DND-41 (cell line): ENCODE measurements at regions not wholly inside any gene's neighbourhood (a gene's known extent, or its start where the extent isn't known, plus 50 kb on each side); places are given as distances from the start of the nearest gene placed in this dataset.
A peak's percentile ranks its signal among the peaks of the same experiment; 100 is the strongest.

ENCODE experiments used
- ATAC-seq: fragments of 200-7000 bp; cut with Tn5 transposase; 3 replicates; pipeline ENCODE4 v1.9.1; 2021; ENCODE audit warnings: low read depth; ENCODE audit not compliant: insufficient read depth
- DNase-seq: peaks from one replicate; pipeline ENCODE4 v3.0.0-alpha.2; 2020
- H2AFZ ChIP-seq: 2 replicates; pipeline ENCODE4 v1.6.0; 2012; ENCODE audit warnings: low read depth, low read length
- H3K27ac ChIP-seq: 2 replicates; pipeline ENCODE4 v1.5.1; 2012; ENCODE audit warnings: low read length, inconsistent platforms
- H3K27me3 ChIP-seq: fragments of 200-600 bp; sonication (generic); 2 replicates; pipeline ENCODE4 v1.6.0; 2012; ENCODE audit warnings: low read length, mild to moderate bottlenecking, inconsistent platforms; ENCODE audit not compliant: insufficient read depth, poor library complexity
- H3K36me3 ChIP-seq: 2 replicates; pipeline ENCODE4 v1.5.1; 2012; ENCODE audit warnings: low read length, inconsistent platforms; ENCODE audit not compliant: insufficient read depth
- H3K4me1 ChIP-seq: 2 replicates; pipeline ENCODE4 v1.5.1; 2012; ENCODE audit warnings: mild to moderate bottlenecking, low read length; ENCODE audit not compliant: insufficient read depth
- H3K4me2 ChIP-seq: 2 replicates; pipeline ENCODE4 v1.6.0; 2012; ENCODE audit warnings: mild to moderate bottlenecking, moderate library complexity, low read length, inconsistent platforms; ENCODE audit not compliant: insufficient read depth
- H3K4me3 ChIP-seq, 2 experiments: fragments of 200-600 bp in 1 of 2; shearing (Covaris generic) in 1 of 2; 2 replicates each; pipeline ENCODE4 v1.5.1; 2012 to 2016; ENCODE audit warnings: inconsistent platforms in 2 of 2, low read length in 2 of 2, mild to moderate bottlenecking in 2 of 2, low read depth in 1 of 2, moderate library complexity in 1 of 2
- H3K79me2 ChIP-seq: 2 replicates; pipeline ENCODE4 v1.6.0; 2012; ENCODE audit warnings: low read length, inconsistent platforms; ENCODE audit not compliant: insufficient read depth
- H3K9ac ChIP-seq: 2 replicates; pipeline ENCODE4 v1.6.0; 2012; ENCODE audit warnings: low read depth, mild to moderate bottlenecking, inconsistent platforms, low read length, moderate library complexity
- H3K9me3 ChIP-seq: 2 replicates; pipeline ENCODE4 v1.5.1; 2012; ENCODE audit warnings: low read length, moderate library complexity, mild to moderate bottlenecking, inconsistent platforms; ENCODE audit not compliant: insufficient read depth, severe bottlenecking
- H4K20me1 ChIP-seq: 2 replicates; pipeline ENCODE4 v1.6.0; 2012; ENCODE audit warnings: low read length; ENCODE audit not compliant: insufficient read depth
- EZH2 ChIP-seq: IDR thresholded peaks from 3 replicates; pipeline ENCODE4 v1.6.1; 2012; ENCODE audit warnings: borderline replicate concordance, low read depth, mild to moderate bottlenecking, moderate library complexity, low read length, inconsistent platforms; ENCODE audit not compliant: severe bottlenecking
- TF ChIP-seq, protein P1 (sequence below): IDR thresholded peaks from 2 replicates; pipeline ENCODE4 v1.5.1; 2012; ENCODE audit warnings: borderline replicate concordance, low read length, moderate library complexity, mild to moderate bottlenecking; ENCODE audit not compliant: poor library complexity, severe bottlenecking; ENCODE audit errors: extremely low read depth

GRCh38 chr5:40404613-40405012 is 275.1 kb upstream of the PTGER4 start:
- peak; percentile 80 for ATAC-seq
- Histone ChIP-seq H3K9me3 (no peaks in the 10 kb centered on the region), H2AFZ (peak overlapping the region; percentile 50), H3K9ac (peak overlapping the region; percentile 24; the same call in 1 of the 2 replicates), H3K27me3 (no peaks in the 10 kb centered on the region), H3K36me3 (no peaks in the 10 kb centered on the region), H3K27ac (peak overlapping the region; percentile 77), H3K4me1 (peaks cover 73% of the 10 kb centered on the region), H3K4me3 (no peak overlapping the region), H3K4me2 (peak overlapping the region; percentile 37; the same call in 1 of the 2 replicates), H4K20me1 (no peaks in the 10 kb centered on the region), H3K79me2 (no peaks in the 10 kb centered on the region)
- TF ChIP-seq, protein P1, sequence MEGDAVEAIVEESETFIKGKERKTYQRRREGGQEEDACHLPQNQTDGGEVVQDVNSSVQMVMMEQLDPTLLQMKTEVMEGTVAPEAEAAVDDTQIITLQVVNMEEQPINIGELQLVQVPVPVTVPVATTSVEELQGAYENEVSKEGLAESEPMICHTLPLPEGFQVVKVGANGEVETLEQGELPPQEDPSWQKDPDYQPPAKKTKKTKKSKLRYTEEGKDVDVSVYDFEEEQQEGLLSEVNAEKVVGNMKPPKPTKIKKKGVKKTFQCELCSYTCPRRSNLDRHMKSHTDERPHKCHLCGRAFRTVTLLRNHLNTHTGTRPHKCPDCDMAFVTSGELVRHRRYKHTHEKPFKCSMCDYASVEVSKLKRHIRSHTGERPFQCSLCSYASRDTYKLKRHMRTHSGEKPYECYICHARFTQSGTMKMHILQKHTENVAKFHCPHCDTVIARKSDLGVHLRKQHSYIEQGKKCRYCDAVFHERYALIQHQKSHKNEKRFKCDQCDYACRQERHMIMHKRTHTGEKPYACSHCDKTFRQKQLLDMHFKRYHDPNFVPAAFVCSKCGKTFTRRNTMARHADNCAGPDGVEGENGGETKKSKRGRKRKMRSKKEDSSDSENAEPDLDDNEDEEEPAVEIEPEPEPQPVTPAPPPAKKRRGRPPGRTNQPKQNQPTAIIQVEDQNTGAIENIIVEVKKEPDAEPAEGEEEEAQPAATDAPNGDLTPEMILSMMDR, result no peak
- TF ChIP-seq EZH2, result no peak
- DNase-seq, result no peak

DNA sequence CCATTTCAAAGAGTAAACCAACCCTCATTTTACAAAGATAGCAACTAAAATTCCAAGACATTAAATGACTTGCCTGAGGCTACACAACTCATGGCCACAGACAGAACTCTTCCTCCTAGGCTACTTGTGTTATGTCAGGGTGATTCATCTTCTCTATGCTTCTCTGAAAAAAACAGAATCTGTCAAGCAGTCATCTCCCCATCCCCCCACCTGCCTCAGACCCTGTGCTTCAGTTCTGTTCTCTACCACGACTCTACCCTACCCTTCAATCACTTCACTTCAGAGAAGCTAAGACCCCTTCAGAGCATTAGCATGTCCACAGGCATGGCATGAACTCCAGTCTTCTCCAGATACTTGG is 277.7 kb upstream of the PTGER4 start:
- Histone ChIP-seq H4K20me1 (no peaks in the 10 kb centered on the region), H3K27ac (peak overlapping the region; percentile 39), H3K4me3 (no peak overlapping the region), H2AFZ (0 out of 2 replicates have a peak overlapping the region, but pooled peaks have one; percentile 8), H3K9ac (no peak overlapping the region), H3K4me1 (peaks cover 49% of the 10 kb centered on the region), H3K36me3 (no peaks in the 10 kb centered on the region), H3K4me2 (no peak overlapping the region), H3K27me3 (no peaks in the 10 kb centered on the region), H3K79me2 (no peaks in the 10 kb centered on the region), H3K9me3 (no peaks in the 10 kb centered on the region)
- DNase-seq, result peak; percentile 38
- TF ChIP-seq, protein P1, result no peak
- no peak for TF ChIP-seq EZH2
- 0 out of 3 replicates have a peak, but pooled peaks have one; percentile 23 for ATAC-seq

GRCh38 chr5:40401284-40402006 is 278.3 kb upstream of the PTGER4 start:
- TF ChIP-seq EZH2, result no peak
- TF ChIP-seq, protein P1, result no peak
- Histone ChIP-seq H3K36me3 (no peaks in the 10 kb centered on the region), H4K20me1 (no peaks in the 10 kb centered on the region), H3K27ac (peak overlapping the region; percentile 39), H3K27me3 (no peaks in the 10 kb centered on the region), H3K79me2 (no peaks in the 10 kb centered on the region), H3K9me3 (no peaks in the 10 kb centered on the region), H3K4me3 (no peak overlapping the region), H3K4me1 (peaks cover 44% of the 10 kb centered on the region), H3K9ac (no peak overlapping the region), H3K4me2 (no peak overlapping the region), H2AFZ (peak overlapping the region; percentile 28; the same call in 1 of the 2 replicates)
- DNase-seq (no peak), ATAC-seq (no peak)
